MCF 10A (cell line): ENCODE measurements at regions not wholly inside any gene's neighbourhood (a gene's known extent, or its start where the extent isn't known, plus 50 kb on each side); places are given as distances from the start of the nearest gene placed in this dataset.

Experiments
- BruUV-seq: library from RNA; stranded (reverse); fragments of 400-500 nt; replicated peaks from 2 replicates; lab custom pipeline; 2021; lab: Mats Ljungman, UMichigan
- CTCF ChIA-PET: fragments of 300-600 bp; sonication (Branson Sonifier 250); formaldehyde crosslinking; extraction: SDS; loops from one replicate; lab custom pipeline; 2021; ENCODE audit warnings: antibody characterized with exemption, inconsistent platforms; lab: Yijun Ruan, JAX
- POLR2A ChIA-PET: fragments of 300-600, 350-650 bp; sonication (Branson Sonifier 250); formaldehyde crosslinking; extraction: SDS; loops from one replicate; lab custom pipeline; 2020; ENCODE audit warnings: antibody characterized with exemption, inconsistent platforms; lab: Yijun Ruan, JAX
- DNase-seq: peaks from one replicate; pipeline ENCODE4 v3.0.0-alpha.2; 2018; ENCODE audit not compliant: unreplicated experiment
- H3K27ac Mint-ChIP-seq: one replicate; pipeline ENCODE4 v1.8.0; 2022; ENCODE audit warnings: mild to moderate bottlenecking, low read depth, mixed read lengths; ENCODE audit not compliant: unreplicated experiment
- H3K27me3 Mint-ChIP-seq: one replicate; pipeline ENCODE4 v1.8.0; 2022; ENCODE audit warnings: mixed read lengths; ENCODE audit not compliant: insufficient read depth, unreplicated experiment
- H3K36me3 Mint-ChIP-seq: one replicate; pipeline ENCODE4 v1.8.0; 2022; ENCODE audit warnings: mild to moderate bottlenecking, moderate library complexity, mixed read lengths; ENCODE audit not compliant: insufficient read depth, unreplicated experiment
- H3K4me1 Mint-ChIP-seq: one replicate; pipeline ENCODE4 v1.8.0; 2022; ENCODE audit warnings: mixed read lengths; ENCODE audit not compliant: insufficient read depth, unreplicated experiment
- H3K4me3 Mint-ChIP-seq: one replicate; pipeline ENCODE4 v1.8.0; 2022; ENCODE audit warnings: mild to moderate bottlenecking, moderate library complexity, mixed read lengths; ENCODE audit not compliant: unreplicated experiment
- H3K9me3 Mint-ChIP-seq: one replicate; pipeline ENCODE4 v1.8.0; 2022; ENCODE audit warnings: mixed read lengths; ENCODE audit not compliant: unreplicated experiment
- CTCF ChIP-seq: fragments of 200-600 bp; IDR thresholded peaks from one replicate; pipeline ENCODE4 v1.8.0; 2022; ENCODE audit warnings: antibody characterized with exemption, mild to moderate bottlenecking; ENCODE audit not compliant: unreplicated experiment
- intact Hi-C: fragments of 100-400 bp; cut with micrococcal nuclease; formaldehyde crosslinking; loops from 2 replicates; pipeline ENCODE4 v1.14.1; 2022

- Mint-ChIP-seq H3K36me3 (no peaks in the 10 kb centered on the region), H3K9me3 (no peaks in the 10 kb centered on the region), H3K4me1 (no peaks in the 10 kb centered on the region), H3K4me3 (no peak overlapping the region), H3K27me3 (no peaks in the 10 kb centered on the region), H3K27ac (no peak overlapping the region)
- ChIA-PET POLR2A (no interaction called here), CTCF (no interaction called here)
- BruUV-seq = no TSS peak
- no peak for TF ChIP-seq CTCF
- DNase-seq = no peak
- intact Hi-C loops = no loop called here
Observed at GRCh38 chr9:86633945-86634344, 279.7 kb upstream of the TUT7 start.

GRCh38 chr9:86632537-86632936 lies 278.3 kb upstream of the TUT7 start:
- H3K27me3 Mint-ChIP-seq = no peaks in the 10 kb centered on the region
- H3K36me3 Mint-ChIP-seq = no peaks in the 10 kb centered on the region
- intact Hi-C loops = no loop called here
- H3K9me3 Mint-ChIP-seq = no peaks in the 10 kb centered on the region
- no TSS peak for BruUV-seq
- TF ChIP-seq CTCF = no peak
- DNase-seq = no peak
- no peak overlapping the region for H3K27ac Mint-ChIP-seq
- CTCF ChIA-PET = interaction anchor here (0.7 kb wide), 1 partner anchor 144 kb away, joined by 3 read pairs; no protein-coding TSS in a partner anchor
- no peak overlapping the region for H3K4me3 Mint-ChIP-seq
- POLR2A ChIA-PET = no interaction called here
- no peaks in the 10 kb centered on the region for H3K4me1 Mint-ChIP-seq

GRCh38 chr9:86629530-86629929 lies 275.3 kb upstream of the TUT7 start:
- TF ChIP-seq CTCF = no peak
- intact Hi-C loops = no loop called here

GRCh38 chr9:86626802-86627201 lies 272.6 kb upstream of the TUT7 start:
- no peak overlapping the region for H3K27ac Mint-ChIP-seq
- ChIA-PET CTCF (no interaction called here), POLR2A (interaction anchor here (0.6 to 1.2 kb wide), 2 partner anchors 10 to 105 kb away, joined by 3 read pairs; no protein-coding TSS in a partner anchor)
- H3K4me3 Mint-ChIP-seq = no peak overlapping the region
- no peaks in the 10 kb centered on the region for H3K9me3 Mint-ChIP-seq
- no peaks in the 10 kb centered on the region for H3K4me1 Mint-ChIP-seq
- no peaks in the 10 kb centered on the region for H3K36me3 Mint-ChIP-seq
- no peak for TF ChIP-seq CTCF
- no peaks in the 10 kb centered on the region for H3K27me3 Mint-ChIP-seq
- no peak for DNase-seq
- no TSS peak for BruUV-seq
- intact Hi-C loops = no loop called here

More at GRCh38 chr9:86629530-86629929, 275.3 kb upstream of the TUT7 start:
- no TSS peak for BruUV-seq
- Mint-ChIP-seq H3K36me3 (no peaks in the 10 kb centered on the region), H3K27ac (no peak overlapping the region), H3K27me3 (no peaks in the 10 kb centered on the region), H3K4me1 (no peaks in the 10 kb centered on the region), H3K4me3 (no peak overlapping the region), H3K9me3 (no peaks in the 10 kb centered on the region)
- ChIA-PET CTCF (interaction anchor here (0.8 kb wide), 1 partner anchor 17 kb away, joined by 5 read pairs; no protein-coding TSS in a partner anchor), POLR2A (no interaction called here)
- no peak for DNase-seq
